ENCODE measurements at regions not wholly inside any gene's neighbourhood (a gene's known extent, or its start where the extent isn't known, plus 50 kb on each side); places are given as distances from the start of the nearest gene placed in this dataset.
A peak's percentile ranks its signal among the peaks of the same experiment; 100 is the strongest.
"Not testable (repeated sequence)": the region's sequence is repeated elsewhere in the genome, so short reads cannot be mapped to it uniquely, and the experiment has no call there.

DNA sequence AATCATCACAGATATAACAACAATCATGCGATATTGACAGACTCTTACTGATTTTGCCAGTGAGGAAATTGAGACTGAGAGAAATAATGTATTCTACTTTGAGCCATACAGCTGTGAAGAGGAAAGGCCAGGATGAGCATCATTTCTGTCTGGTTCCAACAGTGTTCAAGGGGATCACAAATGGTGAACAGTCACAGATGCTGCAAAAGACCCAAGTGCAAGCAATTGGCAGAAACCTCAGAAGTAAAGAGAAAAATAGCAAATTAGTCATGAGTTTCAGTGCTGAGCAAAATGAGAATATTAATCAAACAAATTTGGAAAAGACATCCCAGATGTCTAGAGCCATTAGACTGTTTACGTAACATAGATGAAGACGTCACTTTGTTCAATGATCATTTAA, 114.1 kb downstream of the RAB38 start:
- DNase-seq (ENCODE audit: low read depth in 2 of 2): no peak

DNA sequence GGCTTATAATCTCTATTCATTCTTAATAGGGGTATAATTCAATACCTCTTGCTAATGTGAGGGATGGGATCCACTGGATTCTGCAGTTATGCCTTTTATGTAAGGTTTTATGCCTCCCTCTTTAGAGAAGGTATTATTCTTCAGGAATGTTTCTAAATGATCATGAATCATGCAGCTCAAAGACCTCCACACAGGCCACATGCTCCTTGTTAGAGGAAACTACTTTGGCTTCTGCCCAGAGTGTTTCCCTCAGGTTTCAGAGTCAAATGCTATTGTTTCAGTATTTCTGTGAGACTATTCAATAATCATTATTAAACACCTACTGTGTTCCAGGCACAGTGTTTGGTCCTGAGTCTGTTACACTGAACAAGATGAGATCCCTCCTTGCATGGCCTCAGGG, 115.9 kb downstream of the RAB38 start:
- no peak for DNase-seq (ENCODE audit: low read depth in 2 of 2)

DNA sequence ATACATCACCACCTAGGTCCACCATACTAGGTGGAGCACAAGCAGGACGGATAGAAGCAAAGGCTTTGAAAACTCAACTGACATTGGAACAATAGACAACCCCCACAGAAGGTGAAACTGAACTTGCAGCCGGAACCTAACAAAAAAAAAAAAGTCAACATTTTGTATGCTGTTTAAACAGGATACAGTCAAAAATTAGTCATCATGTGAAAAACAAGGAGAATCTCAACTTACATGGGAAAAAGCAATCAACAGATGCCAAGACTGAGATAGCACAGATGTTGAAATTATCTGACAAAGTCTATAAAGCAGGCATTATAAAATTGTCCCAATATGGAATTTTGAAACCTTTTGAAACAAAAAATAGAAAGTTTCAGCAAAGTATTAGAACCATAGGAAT, 123.8 kb downstream of the RAB38 start:
- DNase-seq (ENCODE audit: low read depth in 2 of 2): no peak

DNA sequence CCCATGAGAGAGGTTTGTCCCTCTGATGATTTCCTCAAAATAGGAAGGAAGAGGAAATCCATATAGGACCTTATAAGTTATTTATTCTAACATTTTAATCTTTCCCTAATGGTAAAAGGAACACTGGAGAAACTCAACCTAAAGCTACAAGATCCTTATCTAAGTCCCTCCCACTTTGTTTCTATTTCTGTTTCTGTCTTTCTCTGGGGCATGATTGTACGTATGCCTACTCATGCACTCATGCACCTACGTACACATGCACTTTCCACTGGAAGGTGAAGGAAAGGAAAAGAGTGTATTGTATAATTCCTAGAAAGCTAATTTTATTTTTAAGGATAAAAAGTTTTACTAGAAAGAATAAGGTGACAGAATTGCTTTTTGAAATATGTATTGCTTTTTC, 125.0 kb downstream of the RAB38 start:
- no peak for DNase-seq (ENCODE audit: low read depth in 2 of 2)

DNA sequence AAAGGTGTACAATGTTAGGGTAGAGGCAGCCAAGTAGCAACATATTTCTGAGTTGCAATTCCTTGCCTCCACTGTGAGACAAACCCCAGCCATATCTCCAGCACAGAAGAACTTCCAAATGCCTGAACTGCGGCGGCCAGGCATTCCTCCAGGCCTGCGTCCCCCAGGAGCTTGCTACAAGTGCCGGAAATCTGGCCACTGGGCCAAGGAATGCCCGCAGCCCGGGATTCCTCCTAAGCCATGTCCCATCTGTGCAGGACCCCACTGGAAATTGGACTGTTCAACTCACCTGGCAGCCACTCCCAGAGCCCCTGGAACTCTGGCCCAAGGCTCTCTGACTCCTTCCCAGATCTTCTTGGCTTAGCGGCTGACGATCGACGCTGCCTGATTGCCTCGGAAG, 130.0 kb downstream of the RAB38 start:
- not testable (repeated sequence) for DNase-seq (ENCODE audit: low read depth in 2 of 2)

DNA sequence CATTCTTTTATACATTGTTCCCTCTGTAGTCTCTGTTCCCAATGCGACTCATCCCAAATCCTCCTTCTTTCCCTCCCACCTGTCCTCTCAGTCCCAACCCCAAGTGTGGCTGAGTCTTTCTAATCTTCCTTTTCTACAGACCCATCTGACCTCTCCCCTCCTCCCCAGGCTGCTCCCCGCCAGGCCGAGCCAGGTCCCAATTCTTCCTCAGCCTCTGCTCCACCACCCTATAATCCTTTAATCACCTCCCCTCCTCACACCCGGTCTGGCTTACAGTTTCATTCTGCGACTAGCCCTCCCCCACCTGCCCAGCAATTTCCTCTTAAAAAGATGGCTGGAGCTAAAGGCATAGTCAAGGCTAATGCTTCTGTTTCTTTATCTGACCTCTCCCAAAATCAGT, 130.6 kb downstream of the RAB38 start:
- not testable (repeated sequence) for DNase-seq (ENCODE audit: low read depth in 2 of 2)

DNA sequence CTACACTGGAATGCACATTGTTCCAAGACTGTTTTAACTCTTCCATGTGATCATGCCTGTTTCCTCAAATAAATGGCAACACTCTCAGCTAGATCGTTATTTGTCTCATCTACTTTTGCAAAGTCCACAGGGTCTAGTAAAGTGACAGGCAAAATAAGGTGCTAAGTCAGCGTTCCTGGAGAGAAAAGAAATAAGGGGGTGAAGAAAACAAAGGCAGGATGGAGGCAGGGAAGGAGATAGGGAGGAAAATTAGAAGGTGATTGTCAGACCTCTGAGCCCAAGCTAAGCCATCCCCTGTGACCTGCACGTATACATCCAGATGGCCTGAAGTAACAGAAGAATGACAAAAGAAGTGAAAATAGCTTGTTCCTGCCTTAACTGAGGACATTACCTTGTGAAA, 132.1 kb downstream of the RAB38 start:
- no peak for DNase-seq (ENCODE audit: low read depth in 2 of 2)

DNA sequence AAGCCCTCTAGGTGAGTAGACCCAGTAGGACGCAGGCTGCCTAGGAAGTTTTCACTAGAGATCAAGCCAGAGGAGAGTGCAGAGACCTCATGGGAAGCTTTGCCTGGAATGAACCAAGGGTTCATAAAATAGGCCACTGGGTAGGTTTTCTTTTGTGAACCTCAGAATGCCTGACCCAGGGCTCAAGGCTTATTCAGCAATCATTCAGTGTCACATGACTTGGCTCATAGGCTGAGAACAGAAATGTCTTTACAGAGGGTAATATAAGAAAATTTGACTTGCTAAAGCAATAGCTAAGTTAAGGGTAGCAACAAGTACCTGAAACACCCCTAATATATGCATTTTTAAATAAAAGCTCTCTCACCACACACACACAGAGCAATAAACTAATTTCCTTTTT, 132.6 kb downstream of the RAB38 start:
- DNase-seq (ENCODE audit: low read depth in 2 of 2): no peak

DNA sequence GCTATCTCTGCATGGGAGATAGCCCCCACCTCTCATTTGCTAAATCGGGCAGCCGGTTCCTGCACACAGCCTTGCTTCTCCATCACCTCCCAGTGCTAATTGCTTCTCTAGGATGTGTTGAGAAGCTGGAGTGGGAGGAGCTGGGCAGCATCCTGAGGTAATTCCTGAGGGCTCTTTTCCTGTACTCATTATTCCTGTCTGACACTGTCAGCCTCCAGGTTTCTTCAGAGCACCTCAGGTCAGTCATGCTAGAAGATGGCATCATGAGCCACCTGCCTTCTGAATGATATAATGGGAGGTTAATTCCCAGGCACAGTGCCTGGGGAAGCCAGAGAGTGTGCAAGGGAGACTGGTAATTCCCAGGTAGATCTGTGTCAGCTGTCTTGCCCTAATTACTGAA, 133.0 kb downstream of the RAB38 start:
- DNase-seq (ENCODE audit: low read depth in 2 of 2): no peak

DNA sequence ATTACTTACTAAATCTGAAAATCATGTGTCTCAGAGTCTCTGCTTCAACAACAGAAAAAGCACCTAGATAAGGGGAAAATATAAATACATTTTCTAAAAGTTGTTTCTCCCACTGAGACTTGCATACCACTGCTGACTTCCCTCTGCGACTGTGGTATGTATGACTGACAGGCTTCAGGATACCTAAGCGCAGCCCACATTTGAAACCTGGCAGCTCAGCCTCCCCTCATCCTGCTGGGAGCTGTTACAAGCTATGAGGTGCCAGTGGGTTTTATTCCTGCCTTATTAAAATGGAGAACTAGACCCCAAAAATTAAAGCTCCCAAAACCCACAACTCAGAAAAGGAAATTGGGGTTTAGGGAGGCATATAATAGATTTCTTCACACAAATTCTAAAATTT, 133.6 kb downstream of the RAB38 start:
- DNase-seq (ENCODE audit: low read depth in 2 of 2): no peak

DNA sequence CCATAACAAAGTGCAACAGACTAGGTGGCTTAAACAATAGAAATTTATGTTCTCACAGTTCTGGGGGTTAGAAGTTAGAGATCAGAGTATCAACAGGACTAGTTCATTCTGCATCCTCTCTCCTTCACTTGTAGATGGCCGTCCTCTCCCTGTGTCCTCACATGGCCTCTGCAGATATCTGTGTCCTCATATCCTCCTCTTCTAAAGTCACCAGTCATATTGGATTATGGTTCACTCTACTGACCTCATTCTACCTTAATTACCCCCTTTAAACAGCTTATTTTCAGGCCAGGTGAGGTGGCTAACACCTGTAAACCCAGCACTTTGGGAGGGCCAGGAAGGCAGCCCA, 135.1 kb downstream of the RAB38 start:
- no peak for DNase-seq (ENCODE audit: low read depth in 2 of 2)

DNA sequence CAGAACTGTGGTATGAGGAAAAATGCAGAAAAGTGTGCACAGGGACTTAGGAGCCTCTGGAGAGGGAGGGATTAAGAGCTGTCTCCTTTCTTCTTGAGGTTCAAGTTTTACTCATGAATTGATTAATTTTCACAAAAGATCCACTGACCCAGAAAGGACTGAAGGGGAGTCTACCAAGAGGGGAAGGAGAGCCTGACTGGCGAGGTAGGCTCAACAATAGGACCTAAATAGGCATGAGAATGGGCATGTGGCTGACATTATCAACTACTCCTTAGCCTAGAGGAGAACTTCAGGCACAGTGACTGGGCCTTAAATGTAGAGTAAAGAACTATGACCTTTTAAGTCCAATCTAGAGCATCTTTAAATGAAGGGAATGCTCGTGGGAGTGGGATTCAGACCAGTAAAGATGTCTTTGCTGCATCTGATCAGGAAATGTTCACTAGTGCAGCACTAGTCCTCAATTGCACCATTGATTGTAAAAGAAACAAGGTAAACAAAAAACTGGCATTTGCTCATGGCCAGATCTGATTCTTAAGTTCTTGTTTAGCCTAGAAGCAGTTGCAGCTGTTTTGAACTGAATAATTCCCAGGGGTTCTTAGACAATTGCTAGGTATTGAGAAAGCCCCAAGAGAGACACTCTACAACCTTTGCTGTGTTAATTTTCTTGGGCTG, 135.6 kb downstream of the RAB38 start:
- no peak for DNase-seq (ENCODE audit: low read depth in 2 of 2)

DNA sequence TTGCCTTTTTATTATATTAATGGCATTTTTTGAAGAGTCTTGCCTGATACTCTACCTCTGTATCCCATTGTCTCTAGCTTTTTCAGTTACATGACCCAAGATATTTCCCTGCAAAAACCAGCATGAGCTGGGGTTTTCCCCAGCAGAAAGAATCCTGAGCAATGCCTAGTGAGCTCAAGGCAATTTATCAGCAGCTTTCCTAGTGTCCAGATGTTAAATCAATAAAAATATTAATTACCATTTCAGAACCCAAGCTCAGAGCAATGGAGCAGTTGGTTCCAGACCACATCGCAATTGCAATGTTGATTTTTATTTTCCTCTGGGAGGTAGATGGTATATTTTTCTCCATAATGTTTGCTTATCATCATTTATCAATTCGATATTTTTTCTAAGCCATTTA, 137.2 kb downstream of the RAB38 start:
- no peak for DNase-seq (ENCODE audit: low read depth in 2 of 2)

DNA sequence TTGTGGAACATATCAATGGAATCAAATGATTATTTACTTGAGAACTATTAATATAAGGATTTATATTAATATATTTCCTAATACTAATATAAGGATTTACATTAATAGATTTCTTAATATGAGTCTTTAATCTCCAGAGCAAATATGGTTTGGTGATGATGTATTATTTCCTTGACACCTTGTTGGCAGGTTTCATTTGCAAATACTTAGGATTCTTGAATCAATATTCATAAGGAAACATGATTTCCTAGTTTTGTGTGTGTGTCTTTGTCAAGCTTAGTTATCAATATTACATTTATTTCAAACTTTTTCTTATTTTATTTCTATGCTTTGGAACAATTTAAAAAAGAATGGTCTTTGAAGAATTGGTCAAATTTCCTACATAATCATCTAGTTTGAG, 138.5 kb downstream of the RAB38 start:
- DNase-seq (ENCODE audit: low read depth in 2 of 2): no peak

DNA sequence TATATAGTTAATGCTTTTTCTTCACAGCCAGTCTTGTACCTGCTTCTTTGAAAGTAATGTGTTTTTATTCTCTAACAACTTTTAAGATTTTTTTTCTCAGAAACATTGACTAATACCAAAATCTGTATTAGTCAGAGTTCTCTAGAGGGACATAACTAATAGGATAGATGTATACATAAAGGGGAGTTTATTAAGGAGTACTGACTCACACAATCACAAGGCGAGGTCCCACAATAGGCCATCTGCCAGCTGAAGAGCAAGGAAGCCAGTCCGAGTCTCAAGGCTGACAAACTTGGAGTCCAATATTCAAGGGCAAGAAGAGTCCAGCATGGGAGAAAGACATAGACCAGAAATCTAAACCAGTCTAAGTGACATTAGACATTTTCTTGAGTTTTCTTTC, 140.0 kb downstream of the RAB38 start:
- DNase-seq (ENCODE audit: low read depth in 2 of 2): no peak

DNA sequence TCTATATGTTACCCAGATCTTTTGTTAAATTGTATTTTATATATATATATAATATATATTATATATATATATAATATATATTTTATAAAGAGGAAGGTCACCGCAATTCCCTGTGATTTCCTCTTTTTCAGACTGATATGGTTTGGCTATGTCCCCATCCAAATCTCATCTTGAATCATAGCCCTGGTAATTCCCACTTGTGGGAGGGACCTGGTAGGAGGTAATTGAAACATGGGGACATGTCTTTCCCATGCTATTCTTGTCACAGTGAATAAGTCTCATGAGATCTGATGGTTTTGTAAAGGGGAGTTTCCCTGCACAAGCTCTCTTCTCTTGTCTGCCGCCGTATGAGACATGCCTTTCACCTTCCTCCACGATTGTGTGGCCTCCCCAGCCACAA, 157.6 kb downstream of the RAB38 start:
- no peak for DNase-seq (ENCODE audit: low read depth in 2 of 2)

DNA sequence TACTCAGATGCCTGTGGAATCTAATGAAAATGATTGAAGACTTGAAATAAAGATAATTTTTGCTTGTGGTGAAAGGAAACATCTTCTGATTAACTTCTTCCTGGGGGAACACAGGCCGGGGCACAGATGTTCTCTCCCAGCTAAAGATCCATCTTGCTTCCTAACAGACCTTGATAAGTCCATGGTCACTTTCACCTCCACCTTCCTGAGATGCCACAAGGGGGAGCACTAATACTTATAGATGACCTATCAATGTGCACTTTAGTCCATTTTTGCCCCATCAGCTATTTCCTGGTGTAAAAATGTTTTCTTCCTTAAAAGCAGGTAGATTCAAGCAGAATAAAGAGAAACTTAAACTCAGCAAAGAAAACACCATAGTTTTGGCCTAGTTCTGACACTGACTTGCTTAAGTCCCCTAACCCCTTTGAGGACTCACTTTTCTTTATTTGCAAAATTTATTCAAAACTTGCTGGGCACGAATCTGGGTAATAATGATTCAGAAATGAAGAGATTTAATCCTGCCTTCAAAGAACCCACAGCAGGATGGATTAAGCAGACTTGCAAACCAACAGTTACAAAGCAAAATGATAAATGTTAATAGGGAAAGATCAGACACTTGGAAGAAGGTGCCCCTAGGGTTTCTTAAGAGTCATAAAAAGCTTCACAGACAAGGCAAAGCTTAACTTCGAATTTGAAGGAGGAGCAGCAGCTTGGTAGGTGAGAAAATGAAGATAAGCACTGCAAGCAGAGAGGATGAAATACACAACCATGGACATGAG, 158.7 kb downstream of the RAB38 start:
- DNase-seq (ENCODE audit: low read depth in 2 of 2): peak; percentile 7 to 37

DNA sequence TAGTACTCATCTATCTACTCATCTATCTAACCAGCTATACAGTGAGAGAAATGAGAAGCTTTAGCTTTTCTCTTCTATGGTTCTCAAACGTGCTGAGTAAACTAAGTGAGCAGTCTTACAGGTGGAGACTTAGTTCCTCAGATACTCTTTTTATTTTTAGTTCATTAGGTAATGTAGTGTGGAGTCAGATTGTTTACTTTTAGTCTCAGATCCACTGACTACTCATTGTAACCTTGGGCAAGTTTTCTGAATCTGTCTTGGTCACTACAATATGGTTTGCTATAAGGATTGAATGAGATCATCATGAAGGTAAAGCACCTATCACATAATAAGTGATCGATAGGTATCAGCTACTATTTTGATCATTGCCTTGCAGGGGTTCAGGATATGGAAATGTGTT, 160.1 kb downstream of the RAB38 start:
- DNase-seq (ENCODE audit: low read depth in 2 of 2): no peak

DNA sequence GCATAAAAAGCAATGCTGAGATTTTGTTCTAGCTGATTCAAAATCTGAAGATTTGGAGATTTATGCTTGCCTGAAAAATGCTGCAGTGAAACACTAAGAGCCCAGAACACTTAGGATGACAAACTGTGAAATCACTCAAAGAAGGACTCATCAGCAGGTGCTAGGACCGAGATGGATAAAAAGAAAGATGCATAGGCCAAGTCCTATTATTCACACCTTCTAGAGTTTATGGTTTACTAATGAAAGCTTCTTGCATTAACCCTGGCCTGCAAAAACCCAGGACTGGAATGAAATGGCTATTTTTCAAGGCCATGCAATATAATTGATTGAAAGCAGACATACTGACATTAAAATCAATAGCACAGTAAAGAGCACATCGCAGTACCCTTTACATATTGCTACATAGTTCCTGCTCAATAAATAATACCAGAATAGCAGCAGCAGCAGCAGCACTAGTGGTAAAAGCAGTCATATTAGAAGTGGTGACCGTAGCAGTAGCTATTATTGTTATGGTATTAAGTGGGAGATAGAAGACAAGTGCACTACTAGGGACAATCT, 161.7 kb downstream of the RAB38 start:
- no peak for DNase-seq (ENCODE audit: low read depth in 2 of 2)

DNA sequence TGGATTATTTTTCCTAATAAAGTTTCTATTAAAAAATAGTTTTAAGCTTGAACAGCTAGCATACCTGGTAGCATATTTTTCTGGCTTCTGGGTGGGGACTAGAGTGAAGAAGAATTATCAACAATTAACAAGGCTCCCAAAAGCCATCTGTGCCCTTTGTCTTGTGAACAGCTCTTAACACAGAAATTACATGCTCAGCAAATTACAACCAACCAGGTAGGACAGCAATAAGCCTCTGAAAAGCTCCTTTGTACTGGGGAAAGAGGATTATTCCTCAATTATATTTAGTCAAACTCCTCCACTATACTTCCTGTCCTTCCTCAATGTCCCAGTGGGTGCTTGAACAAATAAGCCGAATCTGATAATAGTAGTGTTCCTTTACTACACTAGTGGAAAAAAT, 162.8 kb downstream of the RAB38 start:
- no peak for DNase-seq (ENCODE audit: low read depth in 2 of 2)

DNA sequence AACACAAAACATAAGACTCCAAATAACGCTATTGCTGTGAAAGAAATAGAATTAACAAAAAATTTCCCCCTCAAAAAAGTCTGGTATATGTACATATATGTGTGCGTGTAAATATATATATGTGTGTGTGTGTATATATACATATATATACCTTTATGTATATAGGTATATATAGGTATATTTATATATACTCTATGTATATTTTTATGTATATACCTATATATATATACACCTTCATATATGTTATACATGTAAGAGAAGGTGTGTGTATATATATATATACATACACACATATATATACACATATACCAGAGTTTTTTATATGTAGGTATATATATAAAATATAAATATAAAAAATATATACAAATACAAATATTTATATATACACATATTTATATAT, 199.2 kb downstream of the RAB38 start:
- DNase-seq (ENCODE audit: low read depth in 2 of 2): no peak

DNA sequence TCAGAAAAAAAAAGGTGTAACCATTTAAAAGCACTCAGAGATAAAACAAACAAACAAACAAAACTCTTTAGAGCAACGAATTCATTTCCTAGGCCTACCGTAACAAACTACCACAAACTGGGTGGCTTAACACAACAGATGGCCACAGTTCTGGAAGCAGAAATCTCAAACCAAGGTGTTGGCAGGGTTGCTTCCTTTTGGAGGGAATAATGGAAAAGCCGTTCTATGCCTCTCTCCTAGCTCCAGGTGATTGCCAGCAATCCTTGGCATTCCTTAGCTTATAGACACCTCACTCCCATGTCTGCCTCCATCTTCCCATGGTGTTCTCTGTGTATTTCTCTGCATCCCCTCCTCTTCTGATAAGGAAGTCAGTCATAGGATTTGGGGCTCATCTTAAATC, 200.4 kb downstream of the RAB38 start:
- DNase-seq (ENCODE audit: low read depth in 2 of 2): no peak

DNA sequence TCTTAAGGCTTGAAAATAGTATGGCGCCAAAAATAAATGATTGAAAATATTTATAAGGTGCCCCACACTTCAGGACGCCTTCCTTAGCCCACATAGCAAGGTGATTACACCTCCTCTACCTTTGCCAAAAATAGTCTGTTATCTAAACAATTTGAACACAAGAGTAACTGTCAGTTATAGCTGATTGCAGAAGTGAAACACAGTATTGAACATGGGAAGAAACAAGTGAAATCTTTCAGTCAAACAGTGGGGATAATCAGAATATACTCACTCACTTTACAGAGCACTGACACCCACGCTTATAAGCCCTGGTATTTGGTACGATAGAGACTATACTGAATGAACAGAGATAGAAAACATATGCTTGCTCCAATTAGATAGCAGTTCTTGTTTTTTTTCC, 203.1 kb downstream of the RAB38 start:
- DNase-seq (ENCODE audit: low read depth in 2 of 2): no peak

DNA sequence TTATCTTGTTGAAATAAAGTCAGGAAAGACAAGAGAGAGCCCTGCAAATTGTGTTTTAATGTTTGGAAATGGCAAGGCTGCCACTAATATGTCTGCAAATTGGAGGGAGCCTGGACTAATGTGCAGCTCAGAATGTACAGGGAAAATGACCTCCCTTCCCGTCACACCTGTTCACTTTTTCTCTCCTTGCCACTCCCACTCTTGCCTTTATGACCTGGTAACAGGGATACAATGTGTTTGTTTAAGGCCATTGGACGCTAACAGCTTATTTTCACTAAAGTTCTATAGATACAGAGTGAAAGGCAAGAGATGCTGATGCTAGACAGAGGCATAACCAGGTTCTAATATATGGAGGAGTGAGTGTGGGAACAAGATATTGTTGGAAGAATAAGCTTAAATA, 203.9 kb downstream of the RAB38 start:
- no peak for DNase-seq (ENCODE audit: low read depth in 2 of 2)

Measured in stimulated activated CD4-positive, alpha-beta T cell treated with anti-CD3 and anti-CD28 coated beads, Interleukin-1b, Interleukin-23, amount 100 ng/mL, for 4 hours (primary cell).